Colonic mucosa (tissue), 4 donors: ENCODE measurements at regions not wholly inside any gene's neighbourhood (a gene's known extent, or its start where the extent isn't known, plus 50 kb on each side); places are given as distances from the start of the nearest gene placed in this dataset.

Experiments used
- DNase-seq: peaks from one replicate; pipeline ENCODE4 v3.0.0-alpha.2; 2020
- H3K27ac ChIP-seq: fragments of 200-600 bp; one replicate; pipeline ENCODE4 v1.8.0; 2021
- H3K27me3 ChIP-seq: fragments of 200-600 bp; one replicate; pipeline ENCODE4 v1.8.0; 2021
- H3K36me3 ChIP-seq: fragments of 200-600 bp; one replicate; pipeline ENCODE4 v1.8.0; 2021
- H3K4me1 ChIP-seq: fragments of 200-600 bp; one replicate; pipeline ENCODE4 v1.8.0; 2021; ENCODE audit warnings: mild to moderate bottlenecking
- H3K4me3 ChIP-seq: fragments of 200-600 bp; one replicate; pipeline ENCODE4 v1.8.0; 2021
- H3K9ac ChIP-seq, 2 donors: one replicate each; pipeline ENCODE4 v1.7.0; 2013; ENCODE audit warnings: control low read depth in 2 of 2, low read depth in 2 of 2, low read length in 2 of 2
- H3K9me3 ChIP-seq: fragments of 200-600 bp; one replicate; pipeline ENCODE4 v1.8.0; 2021
- intact Hi-C: fragments of 100-400 bp; cut with DNase I; formaldehyde crosslinking; loops from one replicate; pipeline ENCODE4 v1.14.1; 2022
- TF ChIP-seq, protein P1 (sequence below): fragments of 200-600 bp; IDR thresholded peaks from one replicate; pipeline ENCODE4 v1.8.0; 2022; ENCODE audit warnings: antibody characterized with exemption, mild to moderate bottlenecking
- donor health status: healthy.
- donor health status: DM: no; HTN: no; CAD: no.
- donor health status: DM: no; HTN: no; CAD: no.

DNA sequence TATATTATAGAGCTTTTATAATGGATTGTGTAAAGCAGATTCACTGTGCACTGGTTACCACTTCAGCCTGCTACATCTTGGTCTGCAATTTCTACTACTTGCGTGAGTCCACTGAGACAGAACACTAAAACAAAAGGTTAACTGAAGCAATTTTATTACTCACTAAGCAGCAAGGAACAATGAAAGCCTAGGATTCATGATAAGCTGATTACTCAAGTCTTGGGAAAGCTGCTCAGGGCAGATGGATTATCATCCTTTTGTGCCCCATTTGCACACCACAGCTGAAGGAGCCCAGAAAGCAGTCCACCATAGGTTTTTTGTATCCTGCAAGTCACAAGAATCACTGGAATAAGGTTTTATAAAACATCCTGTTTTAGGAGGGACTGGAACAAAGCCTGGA is 1215.2 kb upstream of the TMEFF2 start:
- Histone ChIP-seq H3K4me1 (no peaks in the 10 kb centered on the region), H3K36me3 (no peaks in the 10 kb centered on the region), H3K9me3 (no peaks in the 10 kb centered on the region), H3K27ac (no peak overlapping the region), H3K4me3 (no peak overlapping the region), H3K9ac (no peak overlapping the region), H3K27me3 (no peaks in the 10 kb centered on the region)
- no peak for DNase-seq
- intact Hi-C loops = no loop called here
- TF ChIP-seq, protein P1, sequence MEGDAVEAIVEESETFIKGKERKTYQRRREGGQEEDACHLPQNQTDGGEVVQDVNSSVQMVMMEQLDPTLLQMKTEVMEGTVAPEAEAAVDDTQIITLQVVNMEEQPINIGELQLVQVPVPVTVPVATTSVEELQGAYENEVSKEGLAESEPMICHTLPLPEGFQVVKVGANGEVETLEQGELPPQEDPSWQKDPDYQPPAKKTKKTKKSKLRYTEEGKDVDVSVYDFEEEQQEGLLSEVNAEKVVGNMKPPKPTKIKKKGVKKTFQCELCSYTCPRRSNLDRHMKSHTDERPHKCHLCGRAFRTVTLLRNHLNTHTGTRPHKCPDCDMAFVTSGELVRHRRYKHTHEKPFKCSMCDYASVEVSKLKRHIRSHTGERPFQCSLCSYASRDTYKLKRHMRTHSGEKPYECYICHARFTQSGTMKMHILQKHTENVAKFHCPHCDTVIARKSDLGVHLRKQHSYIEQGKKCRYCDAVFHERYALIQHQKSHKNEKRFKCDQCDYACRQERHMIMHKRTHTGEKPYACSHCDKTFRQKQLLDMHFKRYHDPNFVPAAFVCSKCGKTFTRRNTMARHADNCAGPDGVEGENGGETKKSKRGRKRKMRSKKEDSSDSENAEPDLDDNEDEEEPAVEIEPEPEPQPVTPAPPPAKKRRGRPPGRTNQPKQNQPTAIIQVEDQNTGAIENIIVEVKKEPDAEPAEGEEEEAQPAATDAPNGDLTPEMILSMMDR = no peak

DNA sequence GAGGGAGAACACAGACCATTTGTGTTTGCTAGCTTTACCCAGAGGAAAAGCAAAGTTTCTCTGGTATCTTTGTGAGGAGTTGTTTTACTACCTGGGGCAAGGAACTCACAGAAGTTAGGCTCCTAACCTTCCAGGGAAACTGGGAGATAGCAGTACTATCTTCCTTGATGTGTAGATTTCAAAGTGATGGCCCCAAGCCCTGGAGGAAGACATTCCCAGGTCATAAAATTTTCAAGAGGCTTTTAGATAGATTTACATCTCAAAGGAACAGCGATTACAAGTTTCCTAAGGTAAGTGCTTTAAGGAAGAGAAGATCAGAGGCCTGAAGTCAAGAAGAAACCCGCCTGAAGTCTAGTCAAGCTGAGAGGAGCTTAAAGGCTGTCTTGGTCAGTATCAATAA is 1187.8 kb upstream of the TMEFF2 start:
- TF ChIP-seq, protein P1 = no peak
- H3K4me1 ChIP-seq = no peaks in the 10 kb centered on the region
- no peak overlapping the region for H3K4me3 ChIP-seq
- no peaks in the 10 kb centered on the region for H3K36me3 ChIP-seq
- no peak overlapping the region for H3K9ac ChIP-seq
- intact Hi-C loops = no loop called here
- no peaks in the 10 kb centered on the region for H3K9me3 ChIP-seq
- H3K27me3 ChIP-seq = no peaks in the 10 kb centered on the region
- no peak for DNase-seq
- no peak overlapping the region for H3K27ac ChIP-seq

DNA sequence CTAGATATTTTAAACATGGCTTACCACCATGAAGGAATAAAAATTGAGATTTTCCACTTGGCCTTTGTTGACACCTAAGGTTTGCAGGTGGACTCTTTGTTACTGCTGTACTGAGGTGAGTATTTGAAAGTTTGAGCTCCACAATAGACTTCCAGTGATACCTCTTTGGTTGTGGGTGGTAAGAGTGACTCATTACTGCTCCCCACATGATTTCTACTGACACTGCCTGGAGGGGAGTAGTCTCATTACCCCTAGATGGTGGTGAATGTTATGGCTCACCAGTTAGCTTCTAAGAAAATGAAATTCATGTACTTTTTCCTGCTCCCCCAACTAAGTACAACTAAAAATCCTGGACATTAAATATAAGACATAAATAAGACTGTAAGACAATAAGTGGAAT is 1183.1 kb upstream of the TMEFF2 start:
- TF ChIP-seq, protein P1 = no peak
- intact Hi-C loops = no loop called here

DNA sequence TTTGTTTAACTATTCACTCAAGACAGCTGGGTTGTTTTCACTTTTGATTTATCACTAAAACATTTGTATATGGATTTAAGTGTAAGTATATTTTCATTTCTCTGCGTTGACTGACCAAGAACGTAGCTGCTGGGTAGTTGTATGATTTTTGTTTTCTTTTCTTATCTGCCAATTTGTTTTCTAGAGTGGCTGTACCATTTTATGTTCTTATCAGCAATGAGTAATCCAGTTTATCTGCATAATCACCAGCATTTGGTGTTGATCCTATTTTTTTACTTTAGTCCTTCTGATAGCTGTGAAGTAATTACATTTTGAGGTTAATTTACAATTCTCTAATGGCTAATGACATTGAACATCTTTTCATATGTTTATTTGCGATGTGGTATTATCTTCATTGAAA is 1178.4 kb upstream of the TMEFF2 start:
- H3K27me3 ChIP-seq = no peaks in the 10 kb centered on the region
- no peaks in the 10 kb centered on the region for H3K9me3 ChIP-seq
- no peaks in the 10 kb centered on the region for H3K36me3 ChIP-seq
- TF ChIP-seq, protein P1 = no peak
- intact Hi-C loops = no loop called here
- no peak overlapping the region for H3K9ac ChIP-seq
- DNase-seq = no peak
- no peak overlapping the region for H3K27ac ChIP-seq
- H3K4me3 ChIP-seq = no peak overlapping the region
- no peaks in the 10 kb centered on the region for H3K4me1 ChIP-seq

More for the DNA sequence above, 1183.1 kb upstream of the TMEFF2 start:
- H3K4me1 ChIP-seq = no peaks in the 10 kb centered on the region
- no peak for DNase-seq
- no peak overlapping the region for H3K9ac ChIP-seq
- no peak overlapping the region for H3K27ac ChIP-seq
- H3K4me3 ChIP-seq = no peak overlapping the region
- H3K27me3 ChIP-seq = no peaks in the 10 kb centered on the region
- H3K9me3 ChIP-seq = no peaks in the 10 kb centered on the region
- H3K36me3 ChIP-seq = no peaks in the 10 kb centered on the region

DNA sequence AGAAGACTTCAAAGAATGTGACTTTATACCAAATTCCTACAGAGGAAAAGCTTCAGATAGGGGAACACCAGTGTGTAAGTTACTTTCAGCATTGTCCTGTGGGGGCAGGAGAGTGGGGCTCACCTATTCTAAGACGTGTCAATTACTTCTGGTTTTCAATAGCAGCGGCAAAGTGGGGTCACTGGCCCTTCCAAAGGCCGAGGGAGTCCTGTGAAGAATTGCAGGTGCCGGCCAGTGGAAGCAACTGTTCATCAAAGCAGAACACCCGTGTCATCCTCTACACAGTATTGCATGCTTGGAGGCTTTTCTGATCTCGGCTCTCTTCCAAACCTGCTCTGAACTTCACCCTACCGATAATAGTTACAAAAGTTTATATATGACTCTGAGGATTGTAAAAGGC is 1176.5 kb upstream of the TMEFF2 start:
- Histone ChIP-seq H3K4me1 (no peaks in the 10 kb centered on the region), H3K9me3 (no peaks in the 10 kb centered on the region)

More for the DNA sequence above, 1176.5 kb upstream of the TMEFF2 start:
- DNase-seq = no peak
- no peak overlapping the region for H3K4me3 ChIP-seq
- no peaks in the 10 kb centered on the region for H3K36me3 ChIP-seq
- no peak overlapping the region for H3K9ac ChIP-seq
- TF ChIP-seq, protein P1 = no peak
- intact Hi-C loops = no loop called here
- no peaks in the 10 kb centered on the region for H3K27me3 ChIP-seq
- no peak overlapping the region for H3K27ac ChIP-seq
